Peyer's patch (tissue), 4 donors: ENCODE measurements at regions not wholly inside any gene's neighbourhood (a gene's known extent, or its start where the extent isn't known, plus 50 kb on each side); places are given as distances from the start of the nearest gene placed in this dataset.

Source experiments
- DNase-seq, 3 donors: peaks; one replicate each; pipeline ENCODE4 v3.0.0-alpha.2; 2017 to 2019
- H3K27ac ChIP-seq, 4 donors: fragments of 200-600 bp; sonication (generic); one replicate each; pipeline ENCODE4 v1.5.1; 2016 to 2019
- H3K27me3 ChIP-seq, 2 donors: fragments of 200-600 bp; sonication (generic); one replicate each; pipeline ENCODE4 v1.5.1; 2019
- H3K36me3 ChIP-seq, 3 donors: fragments of 200-600 bp; sonication (generic); one replicate each; pipeline ENCODE4 v1.5.1; 2016 to 2019
- H3K4me1 ChIP-seq, 4 donors: fragments of 200-600 bp; sonication (generic); one replicate each; pipeline ENCODE4 v1.5.1; 2016 to 2019
- H3K4me3 ChIP-seq, 4 donors: fragments of 200-600 bp; sonication (generic); 1 replicate in 3 of 4; 2 replicates in 1 of 4; pipeline ENCODE4 v1.5.1; 2016 to 2019; ENCODE audit warnings: mild to moderate bottlenecking in 1 of 4
- H3K9me3 ChIP-seq, 4 donors: fragments of 200-600 bp; sonication (generic); one replicate each; pipeline ENCODE4 v1.5.1; 2016 to 2019; ENCODE audit warnings: mild to moderate bottlenecking in 1 of 4
- POLR2A ChIP-seq, 2 donors: fragments of 450-650 bp; IDR thresholded peaks; one replicate each; pipeline ENCODE4 v1.5.1; 2017; ENCODE audit warnings: antibody characterized with exemption in 2 of 2, mild to moderate bottlenecking in 2 of 2, moderate library complexity in 2 of 2
- TF ChIP-seq, protein P1 (sequence below), 6 experiments: fragments of 450-650 bp in 4 of 6; fragments of 200-600 bp in 2 of 6; sonication (generic) in 1 of 6; IDR thresholded peaks; one replicate each; pipeline ENCODE4 v1.5.1; 2017 to 2019; ENCODE audit warnings: antibody characterized with exemption in 6 of 6, mild to moderate bottlenecking in 3 of 6, moderate library complexity in 1 of 6

DNA sequence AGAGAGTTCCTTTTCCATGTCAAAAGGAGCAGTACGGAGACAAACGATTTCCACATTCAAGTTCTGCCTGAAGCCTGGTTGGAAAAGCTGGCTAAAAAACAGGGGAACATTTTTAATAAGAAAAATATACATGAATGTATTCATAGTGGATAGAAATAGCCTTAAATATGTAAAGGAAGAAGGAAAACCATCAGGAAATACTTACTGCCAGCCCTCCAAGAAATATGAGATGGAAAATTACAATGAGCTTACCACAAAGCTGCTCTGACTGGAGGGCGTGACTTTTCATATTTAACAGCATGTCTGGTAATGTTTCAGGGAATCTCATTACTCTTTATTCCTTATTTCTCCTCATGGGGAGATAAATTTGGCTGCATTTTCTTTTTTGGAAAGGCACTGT lies 75.9 kb upstream of the ZDHHC17 start:
- no peak for DNase-seq
- TF ChIP-seq, protein P1, sequence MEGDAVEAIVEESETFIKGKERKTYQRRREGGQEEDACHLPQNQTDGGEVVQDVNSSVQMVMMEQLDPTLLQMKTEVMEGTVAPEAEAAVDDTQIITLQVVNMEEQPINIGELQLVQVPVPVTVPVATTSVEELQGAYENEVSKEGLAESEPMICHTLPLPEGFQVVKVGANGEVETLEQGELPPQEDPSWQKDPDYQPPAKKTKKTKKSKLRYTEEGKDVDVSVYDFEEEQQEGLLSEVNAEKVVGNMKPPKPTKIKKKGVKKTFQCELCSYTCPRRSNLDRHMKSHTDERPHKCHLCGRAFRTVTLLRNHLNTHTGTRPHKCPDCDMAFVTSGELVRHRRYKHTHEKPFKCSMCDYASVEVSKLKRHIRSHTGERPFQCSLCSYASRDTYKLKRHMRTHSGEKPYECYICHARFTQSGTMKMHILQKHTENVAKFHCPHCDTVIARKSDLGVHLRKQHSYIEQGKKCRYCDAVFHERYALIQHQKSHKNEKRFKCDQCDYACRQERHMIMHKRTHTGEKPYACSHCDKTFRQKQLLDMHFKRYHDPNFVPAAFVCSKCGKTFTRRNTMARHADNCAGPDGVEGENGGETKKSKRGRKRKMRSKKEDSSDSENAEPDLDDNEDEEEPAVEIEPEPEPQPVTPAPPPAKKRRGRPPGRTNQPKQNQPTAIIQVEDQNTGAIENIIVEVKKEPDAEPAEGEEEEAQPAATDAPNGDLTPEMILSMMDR (IDR thresholded peaks at IDR 0.05): no peak
- no peak for TF ChIP-seq POLR2A (IDR thresholded peaks at IDR 0.05)

GRCh38 chr12:76688631-76689030 lies 75.3 kb upstream of the ZDHHC17 start:
- H3K9me3 ChIP-seq: no peaks in the 10 kb centered on the region
- DNase-seq: no peak
- H3K27ac ChIP-seq: no peak overlapping the region
- TF ChIP-seq, protein P1 (IDR thresholded peaks at IDR 0.05): peak in 2 of 6 experiments; percentile 8 to 21
- no peak for TF ChIP-seq POLR2A (IDR thresholded peaks at IDR 0.05)
- H3K36me3 ChIP-seq: no peaks in the 10 kb centered on the region
- no peaks in the 10 kb centered on the region for H3K27me3 ChIP-seq
- H3K4me1 ChIP-seq: peaks cover 0 to 8% (median 0%) of the 10 kb centered on the region in 4 donors
- no peak overlapping the region for H3K4me3 ChIP-seq

More for the DNA sequence above, 75.9 kb upstream of the ZDHHC17 start:
- Histone ChIP-seq H3K27ac (no peak overlapping the region), H3K4me1 (peaks cover 0 to 8% (median 0%) of the 10 kb centered on the region in 4 donors), H3K4me3 (no peak overlapping the region), H3K9me3 (no peaks in the 10 kb centered on the region), H3K36me3 (no peaks in the 10 kb centered on the region), H3K27me3 (no peaks in the 10 kb centered on the region)

GRCh38 chr12:76690921-76691700 lies 72.8 kb upstream of the ZDHHC17 start:
- no peak overlapping the region for H3K4me3 ChIP-seq
- H3K27me3 ChIP-seq: no peaks in the 10 kb centered on the region
- H3K4me1 ChIP-seq: no peaks in the 10 kb centered on the region
- no peaks in the 10 kb centered on the region for H3K36me3 ChIP-seq
- no peak for DNase-seq
- TF ChIP-seq, protein P1 (IDR thresholded peaks at IDR 0.05): no peak
- no peak for TF ChIP-seq POLR2A (IDR thresholded peaks at IDR 0.05)
- H3K9me3 ChIP-seq: no peaks in the 10 kb centered on the region
- no peak overlapping the region for H3K27ac ChIP-seq

DNA sequence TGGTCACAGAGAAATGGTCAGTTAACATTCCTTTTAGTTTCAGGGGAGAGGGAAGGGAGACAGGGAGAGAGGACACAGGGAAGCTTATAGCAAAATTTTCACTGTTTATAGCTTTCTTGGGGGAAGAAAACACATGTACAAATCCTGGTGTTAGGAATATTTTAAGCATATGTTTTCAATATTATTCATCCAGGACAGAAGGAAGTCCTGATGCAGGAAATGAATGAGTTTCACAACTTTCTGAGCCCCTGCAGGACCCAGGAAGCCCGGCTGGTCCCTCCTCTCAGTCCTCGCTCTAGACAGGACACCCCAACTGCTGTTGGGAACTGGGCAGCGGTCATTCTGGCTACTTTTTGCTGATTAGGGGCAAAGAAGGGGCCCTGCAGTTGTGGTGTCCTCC lies 71.1 kb upstream of the ZDHHC17 start:
- Histone ChIP-seq H3K4me3 (no peak overlapping the region), H3K9me3 (no peaks in the 10 kb centered on the region), H3K27me3 (no peaks in the 10 kb centered on the region), H3K36me3 (no peaks in the 10 kb centered on the region), H3K27ac (no peak overlapping the region), H3K4me1 (no peaks in the 10 kb centered on the region)
- DNase-seq: no peak
- no peak for TF ChIP-seq POLR2A (IDR thresholded peaks at IDR 0.05)
- TF ChIP-seq, protein P1 (IDR thresholded peaks at IDR 0.05): no peak

- DNase-seq: no peak
- TF ChIP-seq, protein P1 (IDR thresholded peaks at IDR 0.05): no peak
- no peak for TF ChIP-seq POLR2A (IDR thresholded peaks at IDR 0.05)
Observed at GRCh38 chr12:76694369-76694768, 69.5 kb upstream of the ZDHHC17 start.

More at GRCh38 chr12:76694369-76694768, 69.5 kb upstream of the ZDHHC17 start:
- H3K27me3 ChIP-seq: no peaks in the 10 kb centered on the region
- no peak overlapping the region for H3K4me3 ChIP-seq
- H3K27ac ChIP-seq: no peak overlapping the region
- H3K9me3 ChIP-seq: no peaks in the 10 kb centered on the region
- no peaks in the 10 kb centered on the region for H3K36me3 ChIP-seq
- no peaks in the 10 kb centered on the region for H3K4me1 ChIP-seq
